GM20000 (cell line): ENCODE measurements at regions not wholly inside any gene's neighbourhood (a gene's known extent, or its start where the extent isn't known, plus 50 kb on each side); places are given as distances from the start of the nearest gene placed in this dataset.

Experiments used
- DNase-seq: peaks from one replicate; pipeline ENCODE4 v3.0.0; 2012; ENCODE audit warnings: low spot score
- TF ChIP-seq, protein P1 (sequence below): IDR thresholded peaks from 2 replicates; pipeline ENCODE4 v1.5.1; 2012; ENCODE audit warnings: mild to moderate bottlenecking, control low read depth; ENCODE audit errors: extremely low read depth, missing control alignments

DNA sequence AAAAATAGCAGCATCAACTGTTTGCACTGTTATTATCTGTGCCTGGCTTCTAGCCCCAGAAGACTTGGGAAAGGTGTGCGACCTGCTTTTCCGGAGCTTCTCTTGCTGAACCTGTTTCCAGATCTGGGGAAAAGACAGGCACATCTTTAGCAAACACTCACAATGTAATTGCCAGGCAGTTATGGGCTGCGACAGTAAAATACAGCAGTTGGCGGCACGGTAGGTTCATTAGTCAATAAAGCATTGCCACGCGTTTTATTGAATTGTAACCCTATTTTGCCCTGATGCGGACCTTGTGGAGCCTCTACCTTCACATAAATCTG lies 223.7 kb upstream of the TSHZ3 start:
- no peak for DNase-seq
- TF ChIP-seq, protein P1, sequence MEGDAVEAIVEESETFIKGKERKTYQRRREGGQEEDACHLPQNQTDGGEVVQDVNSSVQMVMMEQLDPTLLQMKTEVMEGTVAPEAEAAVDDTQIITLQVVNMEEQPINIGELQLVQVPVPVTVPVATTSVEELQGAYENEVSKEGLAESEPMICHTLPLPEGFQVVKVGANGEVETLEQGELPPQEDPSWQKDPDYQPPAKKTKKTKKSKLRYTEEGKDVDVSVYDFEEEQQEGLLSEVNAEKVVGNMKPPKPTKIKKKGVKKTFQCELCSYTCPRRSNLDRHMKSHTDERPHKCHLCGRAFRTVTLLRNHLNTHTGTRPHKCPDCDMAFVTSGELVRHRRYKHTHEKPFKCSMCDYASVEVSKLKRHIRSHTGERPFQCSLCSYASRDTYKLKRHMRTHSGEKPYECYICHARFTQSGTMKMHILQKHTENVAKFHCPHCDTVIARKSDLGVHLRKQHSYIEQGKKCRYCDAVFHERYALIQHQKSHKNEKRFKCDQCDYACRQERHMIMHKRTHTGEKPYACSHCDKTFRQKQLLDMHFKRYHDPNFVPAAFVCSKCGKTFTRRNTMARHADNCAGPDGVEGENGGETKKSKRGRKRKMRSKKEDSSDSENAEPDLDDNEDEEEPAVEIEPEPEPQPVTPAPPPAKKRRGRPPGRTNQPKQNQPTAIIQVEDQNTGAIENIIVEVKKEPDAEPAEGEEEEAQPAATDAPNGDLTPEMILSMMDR, result no peak

DNA sequence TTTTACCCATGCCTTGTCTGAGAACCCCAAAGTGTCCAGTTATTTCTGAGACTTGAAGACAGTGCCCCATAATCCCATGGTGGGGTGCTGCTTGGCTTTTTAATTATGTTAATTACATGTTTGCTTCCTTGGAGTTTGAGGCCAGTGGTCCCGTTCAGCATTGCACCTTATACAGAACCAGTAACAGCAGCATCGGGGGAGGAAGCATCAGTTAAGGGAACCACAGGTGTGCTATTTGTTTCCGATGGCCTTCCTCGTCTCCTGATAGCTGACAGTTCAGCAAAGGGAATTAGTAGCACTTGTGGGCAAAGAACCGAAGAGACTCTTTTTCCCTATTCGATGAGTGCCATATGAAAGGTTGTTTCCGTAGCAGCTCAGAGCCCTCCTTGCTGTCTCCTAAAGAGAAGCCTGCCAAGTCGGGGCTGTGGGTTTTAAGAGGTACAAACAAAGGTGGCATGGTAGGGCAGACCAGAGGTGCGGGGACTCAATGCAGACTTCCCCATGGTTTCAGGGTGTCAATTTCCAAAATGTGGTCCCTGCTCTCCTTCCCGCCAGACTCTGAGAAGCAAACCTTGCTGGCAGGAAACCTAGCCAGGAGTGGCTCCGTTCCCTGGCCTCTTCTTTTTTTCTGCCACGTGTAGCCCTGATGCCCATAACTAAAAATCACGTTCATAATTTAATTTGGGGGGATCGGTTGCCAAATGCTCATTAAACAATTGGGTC lies 225.2 kb upstream of the TSHZ3 start:
- no peak for DNase-seq
- TF ChIP-seq, protein P1, result no peak

DNA sequence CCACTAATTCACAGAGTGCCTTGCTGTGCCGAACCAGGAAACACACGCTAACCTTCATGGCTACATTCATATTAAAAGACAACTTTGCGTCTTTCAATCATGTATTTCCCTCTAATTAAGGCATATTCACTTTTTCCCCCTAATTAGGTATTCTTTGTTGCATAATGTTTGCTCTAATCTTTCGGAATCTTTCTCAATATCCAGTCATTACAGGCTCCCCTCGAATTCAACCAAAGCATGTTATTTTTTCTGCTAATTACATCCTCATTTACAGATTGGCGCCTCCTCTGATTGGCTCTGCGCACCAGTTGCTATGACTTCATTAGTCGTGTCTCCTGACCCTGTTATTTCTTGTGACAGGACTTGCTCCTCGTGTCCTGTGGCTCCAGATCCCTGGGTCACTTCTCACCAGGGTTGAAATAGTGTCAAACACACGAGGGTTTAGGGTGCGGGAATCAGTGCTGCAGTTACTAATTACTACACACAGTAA lies 226.7 kb upstream of the TSHZ3 start:
- no peak for DNase-seq
- TF ChIP-seq, protein P1, result no peak

DNA sequence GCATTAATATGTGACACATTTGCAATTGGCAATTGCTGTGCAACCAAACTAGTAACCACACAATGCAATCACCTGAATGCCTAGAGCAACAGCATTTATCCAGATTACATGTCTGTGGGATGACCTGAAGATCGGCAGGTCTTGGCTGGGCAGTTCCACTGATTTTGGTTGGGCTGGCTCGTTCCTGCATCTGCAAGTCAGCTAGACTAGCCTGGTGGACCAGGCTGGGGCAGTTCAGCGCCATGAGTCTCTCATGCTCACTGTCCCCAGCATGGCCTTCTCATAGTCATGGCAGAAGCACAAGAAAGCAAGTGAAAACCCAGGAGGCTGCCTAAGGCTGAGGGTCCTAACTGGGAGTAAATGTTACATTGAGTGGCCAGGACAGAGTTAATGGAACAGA lies 229.1 kb upstream of the TSHZ3 start:
- DNase-seq, result no peak
- TF ChIP-seq, protein P1, result no peak

DNA sequence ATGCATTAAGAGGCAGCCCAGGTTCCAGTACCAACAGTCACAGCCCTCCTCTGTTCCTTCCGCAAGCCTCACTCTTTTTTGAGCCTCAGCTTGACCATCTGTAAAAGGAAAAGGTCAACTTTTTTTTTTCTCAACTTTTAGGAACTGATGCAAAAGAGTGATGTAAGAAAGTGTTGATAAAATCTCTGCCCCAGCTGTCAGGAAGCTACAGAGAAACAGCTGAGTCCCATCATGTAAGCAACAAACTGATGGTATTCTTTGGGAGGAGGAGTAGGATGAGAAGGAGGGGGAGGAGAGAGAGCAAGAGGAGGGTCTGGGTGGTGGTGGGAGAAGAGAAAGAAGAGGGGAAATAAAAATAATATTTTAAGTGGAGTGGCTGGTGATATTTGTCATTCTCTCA lies 233.9 kb upstream of the TSHZ3 start:
- DNase-seq, result no peak
- TF ChIP-seq, protein P1, result no peak

DNA sequence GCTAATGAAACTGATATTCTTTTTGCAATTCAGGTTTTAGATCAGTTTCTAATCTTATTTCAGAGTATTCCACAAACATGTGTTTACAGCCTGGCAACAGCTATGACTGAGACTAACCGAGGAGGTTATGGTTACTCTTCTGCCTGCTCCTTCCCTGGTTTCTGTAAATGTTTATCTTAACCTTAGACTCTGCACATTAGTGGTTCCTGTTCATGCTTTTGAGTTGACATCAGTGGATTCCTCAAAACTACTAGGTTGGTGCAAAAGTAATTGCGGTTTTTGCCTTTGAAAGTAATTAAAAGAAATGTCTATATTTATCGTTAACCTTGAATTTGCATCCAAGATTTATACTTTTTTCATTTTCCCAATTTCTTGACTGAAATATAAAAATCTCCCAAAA lies 237.0 kb upstream of the TSHZ3 start:
- TF ChIP-seq, protein P1, result no peak
- no peak for DNase-seq

DNA sequence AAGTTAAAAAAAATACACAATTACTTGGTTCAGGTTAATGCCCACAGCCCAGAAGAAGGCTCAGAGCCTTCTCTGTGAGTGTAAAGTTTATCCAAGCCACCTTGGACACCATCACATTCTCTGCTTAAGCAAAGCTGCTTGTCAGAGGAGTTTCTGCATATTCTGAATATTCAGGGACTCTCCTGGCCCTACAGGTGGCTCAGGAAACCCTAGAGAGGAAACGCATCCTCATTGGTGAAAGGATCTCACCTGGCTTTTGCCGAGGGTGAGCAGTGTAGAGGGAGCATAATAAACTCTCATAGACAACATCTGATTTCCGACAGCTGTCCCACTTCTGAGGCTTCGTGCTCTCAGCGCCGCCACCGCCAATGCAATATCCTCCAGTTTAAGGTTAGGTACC lies 239.9 kb upstream of the TSHZ3 start:
- TF ChIP-seq, protein P1, result no peak
- no peak for DNase-seq
